Activated CD8-positive, alpha-beta T cell treated with anti-CD3 and anti-CD28 coated beads, Interleukin-2, amount 10 ng/mL, durations not matched to agents 7 days and 5 days (primary cell): ENCODE measurements at regions not wholly inside any gene's neighbourhood (a gene's known extent, or its start where the extent isn't known, plus 50 kb on each side); places are given as distances from the start of the nearest gene placed in this dataset.
"Not testable (repeated sequence)": the region's sequence is repeated elsewhere in the genome, so short reads cannot be mapped to it uniquely, and the experiment has no call there.

Source experiments
- ATAC-seq: fragments of 150-1000 bp; cut with Tn5 transposase; one replicate; pipeline ENCODE4 v1.10.0; 2021; ENCODE audit warnings: moderate library complexity
- CTCF ChIA-PET: fragments of 350-600 bp; sonication (Branson Sonifier 250); formaldehyde crosslinking; loops from one replicate; lab custom pipeline; 2021; ENCODE audit warnings: antibody characterized with exemption; lab: Charles Lee
- POLR2A ChIA-PET: fragments of 350-600 bp; sonication (Branson Sonifier 250); formaldehyde crosslinking; loops from one replicate; lab custom pipeline; 2021; ENCODE audit warnings: antibody characterized with exemption; lab: Charles Lee
- DNase-seq: peaks from one replicate; pipeline ENCODE4 v3.0.0-alpha.2; 2020
- H3K27ac Mint-ChIP-seq: one replicate; pipeline ENCODE4 v1.8.0; 2021; ENCODE audit warnings: mild to moderate bottlenecking, mixed read lengths
- H3K27me3 Mint-ChIP-seq: one replicate; pipeline ENCODE4 v1.8.0; 2021; ENCODE audit warnings: low read depth, mixed read lengths
- H3K36me3 Mint-ChIP-seq: one replicate; pipeline ENCODE4 v1.8.0; 2021; ENCODE audit warnings: low read depth, mixed read lengths
- H3K4me1 Mint-ChIP-seq: one replicate; pipeline ENCODE4 v1.8.0; 2021; ENCODE audit warnings: low read depth, mixed read lengths
- H3K4me3 Mint-ChIP-seq: one replicate; pipeline ENCODE4 v1.8.0; 2021; ENCODE audit warnings: mild to moderate bottlenecking, mixed read lengths
- H3K9me3 Mint-ChIP-seq: one replicate; pipeline ENCODE4 v1.8.0; 2022; ENCODE audit warnings: mixed read lengths; ENCODE audit not compliant: insufficient read depth

DNA sequence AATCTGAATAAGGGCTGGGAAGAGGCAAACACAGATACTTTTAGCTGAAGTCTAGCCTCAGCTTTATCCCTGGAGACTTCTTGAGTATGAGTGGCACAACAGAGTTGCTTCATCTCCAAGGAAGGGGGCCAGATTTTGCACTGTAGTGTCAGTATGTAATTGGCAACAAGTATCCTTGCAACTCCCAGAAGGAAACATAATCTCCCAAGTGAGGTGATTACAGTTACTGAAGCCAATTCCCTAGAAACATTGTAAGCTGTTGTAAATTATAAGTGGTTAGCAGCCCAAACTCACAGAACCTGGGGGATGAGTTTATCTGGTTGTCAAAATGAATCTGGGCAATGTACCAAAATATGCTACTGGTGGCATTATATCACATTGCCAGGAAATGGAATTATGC is 2065.7 kb upstream of the PCDH20 start:
- DNase-seq (no peak), ATAC-seq (no peak)
- ChIA-PET CTCF (interaction anchor here (1.4 kb wide), 1 partner anchor 17 kb away, joined by 3 read pairs; no protein-coding TSS in a partner anchor), POLR2A (no interaction called here)
- Mint-ChIP-seq H3K36me3 (no peaks in the 10 kb centered on the region), H3K27ac (no peak overlapping the region), H3K9me3 (peaks cover 12% of the 10 kb centered on the region), H3K27me3 (no peaks in the 10 kb centered on the region), H3K4me3 (no peak overlapping the region), H3K4me1 (no peaks in the 10 kb centered on the region)

DNA sequence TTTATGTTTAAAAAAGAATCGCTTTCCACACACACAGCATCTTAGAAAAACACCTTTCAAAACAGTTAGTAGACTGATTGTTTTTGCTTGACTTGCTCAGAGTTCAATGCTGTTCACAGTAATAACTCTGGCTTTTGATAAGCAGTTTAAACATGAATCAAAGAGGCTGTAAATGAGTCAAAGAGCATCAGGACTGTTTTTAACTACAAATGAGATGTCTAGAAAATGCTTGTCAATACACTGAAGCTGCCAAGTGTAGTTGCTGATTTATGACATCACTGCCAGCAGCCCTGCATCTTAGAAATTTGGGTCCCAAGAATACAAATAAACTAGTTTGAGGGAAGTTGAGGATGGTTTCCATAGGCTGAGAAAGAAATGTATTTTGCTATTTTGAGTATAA is 2057.1 kb upstream of the PCDH20 start:
- Mint-ChIP-seq H3K36me3 (no peaks in the 10 kb centered on the region), H3K27me3 (no peaks in the 10 kb centered on the region), H3K9me3 (peaks cover 11% of the 10 kb centered on the region), H3K27ac (no peak overlapping the region), H3K4me3 (no peak overlapping the region), H3K4me1 (no peaks in the 10 kb centered on the region)
- DNase-seq = no peak
- ChIA-PET CTCF (no interaction called here), POLR2A (no interaction called here)
- no peak for ATAC-seq

DNA sequence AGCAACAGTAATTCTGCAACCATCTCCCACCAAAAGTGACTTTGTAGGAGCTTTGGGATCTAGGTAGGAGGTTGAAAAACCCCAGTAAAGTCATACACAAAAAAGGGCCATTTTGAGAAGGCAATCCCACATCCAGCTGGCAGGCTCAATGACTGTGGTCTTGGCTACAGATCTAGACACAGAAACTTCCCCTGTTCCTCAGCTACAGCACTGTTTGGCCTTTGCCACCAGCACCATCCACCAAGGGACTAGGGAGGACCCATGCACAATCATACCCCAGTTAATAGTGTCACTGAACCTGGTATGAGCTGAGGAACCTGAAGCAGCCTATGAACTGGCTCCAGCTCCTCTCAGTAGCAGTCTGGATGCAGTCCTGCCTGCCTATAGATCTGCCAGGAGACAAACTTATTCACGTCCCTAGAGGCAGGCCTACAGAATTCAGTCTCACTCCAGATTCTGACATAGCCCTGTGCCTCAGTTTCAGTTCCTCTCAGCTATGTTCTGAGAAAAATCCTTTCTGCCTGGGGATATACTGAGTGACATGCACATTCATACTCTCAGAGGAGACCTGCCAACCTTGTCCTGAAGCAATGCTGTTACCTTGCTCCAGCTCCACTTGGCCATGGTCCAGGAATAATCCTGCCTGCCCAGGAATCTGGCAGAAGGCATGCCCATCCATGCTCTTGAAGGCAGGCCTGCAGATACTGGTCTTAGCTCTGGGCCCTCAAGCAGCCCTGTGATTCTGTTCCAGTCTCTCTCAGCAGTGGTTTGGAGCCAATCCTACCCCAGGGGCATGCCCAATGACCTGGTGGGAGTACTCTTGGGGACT is 2048.3 kb upstream of the PCDH20 start:
- H3K27me3 Mint-ChIP-seq = no peaks in the 10 kb centered on the region
- H3K9me3 Mint-ChIP-seq = peaks cover 18% of the 10 kb centered on the region
- no peak overlapping the region for H3K27ac Mint-ChIP-seq
- no peaks in the 10 kb centered on the region for H3K4me1 Mint-ChIP-seq
- ChIA-PET POLR2A (no interaction called here), CTCF (no interaction called here)
- ATAC-seq (no peak), DNase-seq (no peak)
- no peak overlapping the region for H3K4me3 Mint-ChIP-seq
- no peaks in the 10 kb centered on the region for H3K36me3 Mint-ChIP-seq

DNA sequence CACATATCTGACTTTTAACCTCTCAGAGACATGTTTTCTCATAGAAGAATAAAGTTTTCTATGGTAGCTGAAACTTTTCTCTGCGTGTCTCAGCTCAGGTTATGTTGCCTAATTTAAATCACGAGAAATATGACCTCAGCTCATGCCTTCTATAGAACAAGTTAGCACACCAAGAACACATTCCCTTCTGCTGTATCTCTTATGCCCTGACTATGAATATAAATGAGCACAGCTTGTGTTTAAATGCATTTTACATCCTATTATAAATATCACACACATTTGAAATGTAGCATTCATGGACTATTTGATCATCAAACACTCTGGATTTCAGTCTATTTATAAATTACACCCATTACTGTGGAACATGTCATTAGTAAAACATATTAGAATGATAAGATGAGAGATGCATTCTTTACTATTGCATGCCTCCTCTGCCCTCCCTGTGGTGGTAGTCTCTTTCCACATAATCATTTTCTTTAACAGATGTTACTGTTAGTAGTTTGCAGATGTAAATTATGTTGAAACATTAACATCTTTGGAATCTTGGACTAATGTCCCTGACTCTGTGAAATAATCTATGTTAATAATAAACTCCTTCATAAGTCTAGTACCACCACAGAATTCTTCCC is 2044.9 kb upstream of the PCDH20 start:
- CTCF ChIA-PET = no interaction called here
- DNase-seq = no peak
- no peaks in the 10 kb centered on the region for H3K36me3 Mint-ChIP-seq
- H3K4me1 Mint-ChIP-seq = no peaks in the 10 kb centered on the region
- H3K9me3 Mint-ChIP-seq = peaks cover 26% of the 10 kb centered on the region
- no peak overlapping the region for H3K27ac Mint-ChIP-seq
- no peak for ATAC-seq
- no peaks in the 10 kb centered on the region for H3K27me3 Mint-ChIP-seq
- POLR2A ChIA-PET = no interaction called here
- no peak overlapping the region for H3K4me3 Mint-ChIP-seq

DNA sequence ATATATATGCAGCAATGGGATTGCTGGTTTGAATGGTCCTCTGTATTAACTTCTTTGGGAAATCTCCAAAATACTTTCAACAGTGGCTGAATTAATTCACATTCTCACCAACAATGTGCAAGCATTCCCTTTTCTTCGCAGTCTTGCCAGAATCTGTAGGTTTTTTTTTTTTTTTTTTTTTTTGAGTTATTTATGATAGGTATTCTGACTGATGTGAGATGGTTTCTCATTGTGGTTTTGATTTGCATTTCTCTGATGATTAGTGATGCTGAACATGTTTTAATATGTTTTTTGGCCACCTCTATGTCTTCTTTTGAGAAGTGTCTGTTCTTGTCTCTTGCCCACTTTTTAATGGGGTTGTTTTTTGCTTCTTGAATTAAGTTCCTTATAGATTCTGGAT is 2041.5 kb upstream of the PCDH20 start:
- ChIA-PET POLR2A (no interaction called here), CTCF (no interaction called here)
- DNase-seq = no peak
- Mint-ChIP-seq H3K9me3 (peaks cover 18% of the 10 kb centered on the region), H3K27ac (no peak overlapping the region), H3K27me3 (no peaks in the 10 kb centered on the region), H3K4me3 (no peak overlapping the region), H3K4me1 (no peaks in the 10 kb centered on the region), H3K36me3 (no peaks in the 10 kb centered on the region)
- ATAC-seq = no peak

DNA sequence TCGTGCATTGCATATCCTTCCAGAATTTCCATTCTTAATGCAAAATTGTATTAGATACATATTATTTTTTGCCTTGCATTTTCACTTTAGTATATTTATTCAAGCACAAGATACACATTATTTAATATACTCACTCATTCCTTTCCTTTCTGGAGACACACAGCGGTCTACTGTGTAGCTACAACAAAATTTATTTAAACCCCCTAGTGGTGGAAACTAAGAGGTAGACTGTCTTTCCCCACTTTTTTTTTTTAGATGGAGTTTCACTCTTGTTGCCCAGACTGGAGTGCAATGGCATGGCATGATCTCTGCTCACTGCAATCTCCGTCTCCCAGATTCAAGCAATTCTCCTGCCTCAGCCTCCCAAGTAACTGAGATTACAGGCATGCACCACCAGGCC is 2040.3 kb upstream of the PCDH20 start:
- ATAC-seq (no peak), DNase-seq (no peak)
- Mint-ChIP-seq H3K36me3 (no peaks in the 10 kb centered on the region), H3K4me1 (no peaks in the 10 kb centered on the region), H3K27me3 (no peaks in the 10 kb centered on the region), H3K27ac (no peak overlapping the region), H3K9me3 (peaks cover 18% of the 10 kb centered on the region), H3K4me3 (no peak overlapping the region)
- ChIA-PET POLR2A (no interaction called here), CTCF (no interaction called here)

DNA sequence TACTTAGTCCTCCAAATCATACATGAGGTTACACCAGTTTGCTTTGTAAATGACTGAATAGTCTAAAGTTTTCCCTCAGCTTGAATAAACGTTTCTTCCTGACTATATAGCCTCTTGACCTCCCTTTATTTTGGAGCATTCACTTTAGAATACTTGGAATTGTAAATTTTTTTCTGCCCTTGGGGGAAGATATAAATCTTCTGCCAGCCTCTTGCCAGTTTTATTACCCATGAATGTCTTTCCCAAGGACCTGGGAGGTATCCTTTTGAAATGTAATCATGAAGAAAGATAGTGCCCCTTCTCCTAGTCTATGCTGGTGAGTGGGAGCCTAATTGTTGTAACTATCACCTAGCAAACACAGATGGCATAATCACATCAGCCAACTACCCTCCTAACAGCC is 2033.9 kb upstream of the PCDH20 start:
- H3K27me3 Mint-ChIP-seq = no peaks in the 10 kb centered on the region
- CTCF ChIA-PET = no interaction called here
- POLR2A ChIA-PET = no interaction called here
- no peaks in the 10 kb centered on the region for H3K9me3 Mint-ChIP-seq
- H3K4me3 Mint-ChIP-seq = no peak overlapping the region
- no peaks in the 10 kb centered on the region for H3K36me3 Mint-ChIP-seq
- H3K27ac Mint-ChIP-seq = no peak overlapping the region
- DNase-seq (no peak), ATAC-seq (no peak)
- H3K4me1 Mint-ChIP-seq = no peaks in the 10 kb centered on the region

DNA sequence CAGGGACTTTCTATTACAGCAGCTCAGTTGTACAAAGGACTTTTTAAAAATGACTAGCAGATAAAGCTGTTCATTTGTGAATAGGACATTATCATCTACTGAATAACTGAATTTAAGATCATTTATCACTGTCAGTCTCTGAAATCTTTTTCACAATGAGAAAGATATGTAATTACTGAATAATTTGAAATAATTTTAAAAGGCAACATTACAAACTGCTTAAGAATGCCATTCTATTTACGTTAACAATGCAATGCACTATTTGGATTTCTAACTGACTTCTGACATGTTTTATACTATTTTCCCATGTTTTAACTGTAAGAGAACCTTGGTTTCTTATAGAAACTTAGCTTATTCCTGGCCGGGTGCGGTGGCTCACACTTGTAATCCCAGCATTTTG is 2033.0 kb upstream of the PCDH20 start:
- Mint-ChIP-seq H3K27me3 (no peaks in the 10 kb centered on the region), H3K4me3 (no peak overlapping the region), H3K36me3 (no peaks in the 10 kb centered on the region), H3K4me1 (no peaks in the 10 kb centered on the region), H3K27ac (no peak overlapping the region), H3K9me3 (no peaks in the 10 kb centered on the region)
- POLR2A ChIA-PET = no interaction called here
- CTCF ChIA-PET = no interaction called here
- ATAC-seq (no peak), DNase-seq (no peak)

DNA sequence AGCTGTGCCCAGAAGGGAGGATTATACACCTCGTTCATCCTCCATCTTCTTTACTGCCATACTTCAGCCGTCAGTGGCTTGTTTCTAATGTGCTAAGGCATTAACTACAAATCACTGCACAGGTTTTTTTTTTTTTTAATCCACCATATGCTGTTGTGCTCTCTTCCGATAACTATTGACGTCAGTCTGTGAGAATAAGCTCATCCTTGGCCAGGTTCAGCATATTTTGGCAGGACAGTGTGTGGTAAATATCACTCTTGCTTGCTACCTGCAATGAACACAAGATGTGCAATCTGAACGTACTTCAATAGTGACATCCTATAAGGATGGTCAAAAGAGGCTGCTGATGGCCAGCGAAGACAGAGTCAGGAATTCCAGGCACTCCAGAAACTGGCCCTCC is 2030.7 kb upstream of the PCDH20 start:
- H3K27ac Mint-ChIP-seq = no peak overlapping the region
- no peaks in the 10 kb centered on the region for H3K27me3 Mint-ChIP-seq
- no peak overlapping the region for H3K4me3 Mint-ChIP-seq
- ChIA-PET CTCF (no interaction called here), POLR2A (no interaction called here)
- no peak for DNase-seq
- no peaks in the 10 kb centered on the region for H3K36me3 Mint-ChIP-seq
- ATAC-seq = no peak
- no peaks in the 10 kb centered on the region for H3K9me3 Mint-ChIP-seq
- no peaks in the 10 kb centered on the region for H3K4me1 Mint-ChIP-seq

DNA sequence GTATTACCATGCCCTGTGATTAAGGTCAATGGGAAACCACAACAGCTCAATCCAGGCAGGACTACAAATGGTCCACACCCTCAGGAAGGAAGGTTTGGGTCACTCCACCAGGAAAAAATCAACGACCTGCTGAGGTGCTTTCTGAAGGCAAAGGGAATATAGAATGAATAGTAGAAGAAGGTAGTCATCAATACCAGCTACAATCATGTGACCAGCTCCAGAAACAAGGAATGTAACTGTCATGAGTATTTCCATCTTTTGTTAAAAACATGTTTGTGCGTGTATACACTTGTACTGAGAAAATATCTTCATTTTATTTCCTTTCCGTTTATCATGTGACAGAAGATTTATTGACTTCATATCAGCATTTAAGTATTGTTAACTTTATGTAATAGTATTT is 2028.6 kb upstream of the PCDH20 start:
- ATAC-seq, H3K36me3 Mint-ChIP-seq, DNase-seq, POLR2A ChIA-PET, H3K27ac Mint-ChIP-seq, H3K4me3 Mint-ChIP-seq, H3K9me3 Mint-ChIP-seq, H3K4me1 Mint-ChIP-seq, H3K27me3 Mint-ChIP-seq, CTCF ChIA-PET: not testable (repeated sequence)

DNA sequence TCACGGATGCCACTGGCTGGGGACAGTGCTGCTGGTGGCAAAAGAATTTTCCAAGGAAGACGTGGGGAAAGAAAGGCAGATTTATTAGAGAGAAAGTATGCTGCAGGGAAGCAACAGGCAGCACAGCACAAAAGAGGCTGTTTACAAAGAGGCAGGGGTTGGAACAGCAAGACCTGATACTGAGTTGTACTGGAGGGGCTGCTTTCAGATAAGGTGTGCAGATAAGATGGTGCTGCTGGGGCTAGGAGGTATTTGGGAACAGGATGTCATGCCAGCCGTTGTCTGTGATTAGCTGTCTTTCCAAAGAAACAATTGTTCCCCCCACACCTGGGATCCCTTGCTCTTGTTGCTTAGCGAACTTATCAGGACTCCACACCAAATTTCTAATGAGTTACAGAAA is 2023.3 kb upstream of the PCDH20 start:
- Mint-ChIP-seq H3K36me3 (no peaks in the 10 kb centered on the region), H3K4me3 (no peak overlapping the region), H3K27ac (no peak overlapping the region), H3K4me1 (no peaks in the 10 kb centered on the region), H3K9me3 (peaks cover 6% of the 10 kb centered on the region), H3K27me3 (no peaks in the 10 kb centered on the region)
- ChIA-PET CTCF (no interaction called here), POLR2A (no interaction called here)
- ATAC-seq = no peak
- no peak for DNase-seq

DNA sequence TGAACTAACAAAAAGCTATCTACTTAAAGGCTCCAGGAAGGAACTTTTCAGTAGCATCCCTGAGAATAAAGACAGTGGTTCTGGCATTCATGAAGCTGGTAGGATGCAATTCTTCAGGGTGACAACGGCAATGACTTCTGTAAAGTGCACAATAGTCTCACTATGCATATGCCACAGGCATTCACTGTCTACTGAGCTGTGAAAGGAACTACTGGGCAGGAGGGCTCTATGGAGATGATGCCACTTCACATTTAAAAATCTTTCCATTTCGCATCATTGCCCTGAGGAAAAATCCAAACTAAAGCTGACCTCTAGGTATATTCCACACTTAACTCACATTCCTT is 2020.6 kb upstream of the PCDH20 start:
- Mint-ChIP-seq H3K27me3 (no peaks in the 10 kb centered on the region), H3K36me3 (no peaks in the 10 kb centered on the region), H3K4me3 (no peak overlapping the region), H3K4me1 (no peaks in the 10 kb centered on the region), H3K27ac (no peak overlapping the region), H3K9me3 (peaks cover 6% of the 10 kb centered on the region)
- ChIA-PET POLR2A (interaction anchor here (0.9 kb wide), 1 partner anchor 97 kb away, joined by 3 read pairs; no protein-coding TSS in a partner anchor), CTCF (no interaction called here)
- DNase-seq (no peak), ATAC-seq (no peak)
